GM23338 (cell line): ENCODE measurements at regions not wholly inside any gene's neighbourhood (a gene's known extent, or its start where the extent isn't known, plus 50 kb on each side); places are given as distances from the start of the nearest gene placed in this dataset.

Source experiments
- ATAC-seq: fragments of 200-7000 bp; cut with Tn5 transposase; 3 replicates; pipeline ENCODE4 v1.9.1; 2020
- DNase-seq: peaks from one replicate; pipeline ENCODE4 v3.0.0-alpha.2; 2015; ENCODE audit warnings: low spot score
- H2AFZ ChIP-seq: fragments of 200-600 bp; sonication (generic); 2 replicates; pipeline ENCODE4 v1.8.0; 2016; ENCODE audit warnings: antibody characterized with exemption, mild to moderate bottlenecking, moderate library complexity
- H3F3A ChIP-seq: fragments of 200-600 bp; sonication (generic); replicated peaks from 2 replicates; pipeline ENCODE4 v1.8.0; 2017; ENCODE audit warnings: antibody characterized with exemption, mixed run types, low read depth
- H3K27ac ChIP-seq: fragments of 200-600 bp; sonication (generic); 2 replicates; pipeline ENCODE4 v1.6.1; 2016; ENCODE audit warnings: low read depth
- H3K27me3 ChIP-seq: fragments of 200-600 bp; sonication (generic); 2 replicates; pipeline ENCODE4 v1.8.0; 2016; ENCODE audit warnings: mild to moderate bottlenecking, mixed run types, moderate library complexity; ENCODE audit not compliant: insufficient read depth
- H3K36me3 ChIP-seq: fragments of 200-600 bp; sonication (generic); 2 replicates; pipeline ENCODE4 v1.8.0; 2016; ENCODE audit warnings: mild to moderate bottlenecking; ENCODE audit not compliant: insufficient read depth
- H3K4me1 ChIP-seq: fragments of 200-600 bp; sonication (generic); 2 replicates; pipeline ENCODE4 v1.8.0; 2016; ENCODE audit warnings: mild to moderate bottlenecking, moderate library complexity; ENCODE audit not compliant: insufficient read depth
- H3K4me2 ChIP-seq: fragments of 200-600 bp; sonication (generic); 2 replicates; pipeline ENCODE4 v1.7.1; 2017; ENCODE audit warnings: mixed run types
- H3K4me3 ChIP-seq: fragments of 200-600 bp; sonication (generic); 2 replicates; pipeline ENCODE4 v1.6.1; 2016; ENCODE audit warnings: mixed run types
- H3K79me2 ChIP-seq: fragments of 200-600 bp; sonication (generic); replicated peaks from 2 replicates; pipeline ENCODE4 v1.8.0; 2017; ENCODE audit warnings: mild to moderate bottlenecking; ENCODE audit not compliant: insufficient read depth
- H3K9me2 ChIP-seq: fragments of 200-600 bp; sonication (generic); 2 replicates; pipeline ENCODE4 v1.8.0; 2017; ENCODE audit not compliant: insufficient read depth
- H4K20me1 ChIP-seq: fragments of 200-600 bp; sonication (generic); replicated peaks from 2 replicates; pipeline ENCODE4 v1.8.0; 2017; ENCODE audit warnings: mild to moderate bottlenecking; ENCODE audit not compliant: insufficient read depth
- H3K27ac Mint-ChIP-seq: 2 replicates; pipeline ENCODE4 v1.8.0; 2020; ENCODE audit warnings: inconsistent platforms, mild to moderate bottlenecking, moderate library complexity, mixed read lengths
- H3K27me3 Mint-ChIP-seq: 3 replicates; pipeline ENCODE4 v1.8.0; 2022; ENCODE audit warnings: low read depth, mild to moderate bottlenecking, moderate library complexity, mixed read lengths, inconsistent platforms; ENCODE audit not compliant: insufficient read depth, poor library complexity
- H3K36me3 Mint-ChIP-seq: 3 replicates; pipeline ENCODE4 v1.8.0; 2021; ENCODE audit warnings: low read depth, mild to moderate bottlenecking, inconsistent platforms, moderate library complexity, mixed read lengths
- H3K4me1 Mint-ChIP-seq: 3 replicates; pipeline ENCODE4 v1.8.0; 2020; ENCODE audit warnings: mild to moderate bottlenecking, inconsistent platforms, mixed read lengths
- H3K4me3 Mint-ChIP-seq: 3 replicates; pipeline ENCODE4 v1.8.0; 2021; ENCODE audit warnings: moderate library complexity, mild to moderate bottlenecking, inconsistent platforms, mixed read lengths
- H3K9me3 Mint-ChIP-seq: 3 replicates; pipeline ENCODE4 v1.8.0; 2020; ENCODE audit warnings: moderate library complexity, mild to moderate bottlenecking, inconsistent platforms, mixed read lengths
- CREB1 ChIP-seq: fragments of 250-450 bp; sonication (Bioruptor Pico); IDR thresholded peaks from 2 replicates; pipeline ENCODE4 v1.5.0; 2020; ENCODE audit warnings: low read depth, mild to moderate bottlenecking, moderate library complexity
- CTCF ChIP-seq, 2 experiments: fragments of 200-600 bp in 1 of 2; sonication (generic) in 1 of 2; conservative IDR thresholded peaks; 2 replicates each; pipeline versions ENCODE4 v1.5.1 to v1.6.1; 2016 to 2017; ENCODE audit warnings: antibody characterized with exemption in 2 of 2, low read depth in 2 of 2, mild to moderate bottlenecking in 2 of 2, moderate library complexity in 1 of 2
- ETS1 ChIP-seq: IDR thresholded peaks from 2 replicates; pipeline ENCODE4 v1.6.1; 2016; ENCODE audit warnings: antibody characterized with exemption
- EZH2 ChIP-seq: fragments of 200-600 bp; sonication (generic); IDR thresholded peaks from one replicate; pipeline ENCODE4 v1.8.0; 2017; ENCODE audit warnings: antibody characterized with exemption, mild to moderate bottlenecking, low read depth; ENCODE audit not compliant: unreplicated experiment
- EZH2phosphoT487 ChIP-seq: fragments of 200-600 bp; sonication (generic); IDR thresholded peaks from one replicate; pipeline ENCODE4 v1.8.1; 2018; ENCODE audit warnings: antibody characterized with exemption; ENCODE audit not compliant: unreplicated experiment
- JUNB ChIP-seq: IDR thresholded peaks from one replicate; pipeline ENCODE4 v1.6.1; 2016; ENCODE audit warnings: antibody characterized with exemption; ENCODE audit not compliant: unreplicated experiment
- NANOG ChIP-seq: IDR thresholded peaks from 2 replicates; pipeline ENCODE4 v1.6.1; 2016; ENCODE audit warnings: antibody characterized with exemption, borderline replicate concordance
- POLR2AphosphoS5 ChIP-seq: IDR thresholded peaks from 2 replicates; pipeline ENCODE4 v1.6.1; 2016; ENCODE audit warnings: antibody characterized with exemption, low read depth
- REST ChIP-seq: IDR thresholded peaks from one replicate; pipeline ENCODE4 v1.6.1; 2018; ENCODE audit warnings: antibody characterized with exemption; ENCODE audit not compliant: unreplicated experiment
- STAT1 ChIP-seq: IDR thresholded peaks from one replicate; pipeline ENCODE4 v1.6.1; 2016; ENCODE audit warnings: antibody characterized with exemption; ENCODE audit not compliant: unreplicated experiment
- ZNF114 ChIP-seq: fragments of 250-450 bp; sonication (Bioruptor Pico); IDR thresholded peaks from 2 replicates; pipeline ENCODE4 v1.5.0; 2020; ENCODE audit warnings: mild to moderate bottlenecking, moderate library complexity
- ZNF331 ChIP-seq: fragments of 250-450 bp; sonication (Bioruptor Pico); IDR thresholded peaks from 2 replicates; pipeline ENCODE4 v1.5.0; 2020; ENCODE audit warnings: low read depth, mild to moderate bottlenecking, moderate library complexity

- Histone ChIP-seq H3K79me2 (no peaks in the 10 kb centered on the region; the same call in 1 of the 2 replicates), H3K4me2 (no peak overlapping the region), H4K20me1 (no peaks in the 10 kb centered on the region), H3K9me2 (no peaks in the 10 kb centered on the region), H3K27me3 (no peaks in the 10 kb centered on the region), H3K36me3 (no peaks in the 10 kb centered on the region), H2AFZ (no peak overlapping the region), H3K27ac (no peak overlapping the region), H3F3A (no peaks in the 10 kb centered on the region), H3K4me1 (no peaks in the 10 kb centered on the region), H3K4me3 (no peak overlapping the region)
- DNase-seq (no peak), ATAC-seq (no peak)
- H3K36me3 Mint-ChIP-seq, result no peaks in the 10 kb centered on the region
- H3K27ac Mint-ChIP-seq, result no peak overlapping the region
- no peaks in the 10 kb centered on the region for H3K4me1 Mint-ChIP-seq
- peaks cover 5% of the 10 kb centered on the region for H3K27me3 Mint-ChIP-seq
- no peaks in the 10 kb centered on the region for H3K9me3 Mint-ChIP-seq
- no peak for TF ChIP-seq REST
- TF ChIP-seq STAT1, result no peak
- TF ChIP-seq ZNF331 (CRISPR knock-in tag), result no peak
- TF ChIP-seq POLR2AphosphoS5, result no peak
- TF ChIP-seq ZNF114 (CRISPR knock-in tag), result no peak
- TF ChIP-seq EZH2phosphoT487, result no peak
- TF ChIP-seq CREB1 (CRISPR knock-in tag), result no peak
- no peak for TF ChIP-seq NANOG
- no peak for TF ChIP-seq JUNB
- no peak for TF ChIP-seq ETS1
- no peak overlapping the region for H3K4me3 Mint-ChIP-seq
Observed at GRCh38 chr3:23146163-23146562, 57.0 kb upstream of the UBE2E2 start.

- Histone ChIP-seq H3K27me3 (no peaks in the 10 kb centered on the region), H3K4me1 (no peaks in the 10 kb centered on the region), H4K20me1 (no peaks in the 10 kb centered on the region), H3K4me2 (no peak overlapping the region), H3K36me3 (no peaks in the 10 kb centered on the region), H3K27ac (no peak overlapping the region), H3K79me2 (no peaks in the 10 kb centered on the region; the same call in 1 of the 2 replicates), H3K4me3 (no peak overlapping the region), H3F3A (no peaks in the 10 kb centered on the region), H2AFZ (0 out of 2 replicates have a peak overlapping the region, but pooled peaks have one; percentile 50), H3K9me2 (no peaks in the 10 kb centered on the region)
- Mint-ChIP-seq H3K9me3 (peaks cover 10% of the 10 kb centered on the region; the same call in 2 of the 3 replicates), H3K4me1 (peaks cover 5% of the 10 kb centered on the region; the same call in 2 of the 3 replicates), H3K27ac (no peak overlapping the region), H3K36me3 (no peaks in the 10 kb centered on the region), H3K27me3 (no peaks in the 10 kb centered on the region), H3K4me3 (no peak overlapping the region)
- ATAC-seq (peak; percentile 63), DNase-seq (no peak)
- TF ChIP-seq POLR2AphosphoS5 (no peak), REST (no peak), CREB1 (CRISPR knock-in tag) (no peak), ETS1 (no peak), EZH2 (no peak), STAT1 (no peak), CTCF (conservative IDR thresholded peaks at IDR 0.05; ENCODE audit: low read depth in 2 of 2) (no peak), JUNB (no peak), EZH2phosphoT487 (no peak), ZNF114 (CRISPR knock-in tag) (no peak), NANOG (no peak)
Observed at GRCh38 chr3:23152989-23153388, 50.1 kb upstream of the UBE2E2 start.
